Stimulated activated CD8-positive, alpha-beta memory T cell treated with anti-CD3 and anti-CD28 coated beads, Interleukin-4, amount 100 ng/mL, for 48 hours (primary cell): ENCODE measurements at regions not wholly inside any gene's neighbourhood (a gene's known extent, or its start where the extent isn't known, plus 50 kb on each side); places are given as distances from the start of the nearest gene placed in this dataset.
"Not testable (repeated sequence)": the region's sequence is repeated elsewhere in the genome, so short reads cannot be mapped to it uniquely, and the experiment has no call there.

ENCODE experiments used
- DNase-seq: peaks from one replicate; pipeline ENCODE4 v3.0.0-alpha.2; 2020

GRCh38 chr3:197430502-197430901 is 125.3 kb downstream of the BDH1 start:
- DNase-seq: no peak

- no peak for DNase-seq
These were observed 126.8 kb downstream of the BDH1 start for GRCh38 chr3:197428952-197429351.

DNA sequence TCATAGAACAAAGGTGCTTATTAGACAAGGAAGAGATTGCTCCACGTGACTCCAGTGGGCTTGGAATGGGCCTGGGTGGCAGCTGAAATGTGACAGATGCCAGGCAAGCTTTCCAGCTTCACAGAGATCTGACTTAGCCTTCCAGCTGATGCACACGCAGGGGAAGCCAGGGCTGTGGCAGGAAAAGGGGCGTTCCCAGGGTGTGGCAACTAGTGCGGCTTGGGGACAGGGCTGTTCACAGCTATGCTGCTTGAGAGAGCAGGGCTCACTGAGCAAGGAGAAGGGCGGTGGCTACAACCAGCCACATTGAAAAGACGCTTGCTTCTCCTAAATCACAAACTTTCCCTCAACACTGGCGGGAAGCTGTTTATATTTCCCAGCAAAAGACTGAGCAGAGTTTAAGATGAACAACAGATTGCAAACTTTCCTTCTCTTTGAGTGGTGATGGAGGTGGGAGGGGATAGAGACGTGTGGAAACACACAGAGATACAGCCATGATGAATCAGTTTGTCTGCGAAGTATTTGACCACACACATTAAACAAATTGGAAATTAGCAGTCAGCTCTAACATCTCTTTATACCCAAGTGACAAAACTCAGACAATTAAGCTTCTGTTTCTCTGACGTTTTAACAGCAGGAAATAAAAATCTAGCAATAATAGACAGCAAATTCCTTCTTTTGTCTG is 127.5 kb downstream of the BDH1 start:
- peak; percentile 79 for DNase-seq

GRCh38 chr3:197427021-197427420 is 128.6 kb upstream of the DLG1 start:
- DNase-seq: no peak

DNA sequence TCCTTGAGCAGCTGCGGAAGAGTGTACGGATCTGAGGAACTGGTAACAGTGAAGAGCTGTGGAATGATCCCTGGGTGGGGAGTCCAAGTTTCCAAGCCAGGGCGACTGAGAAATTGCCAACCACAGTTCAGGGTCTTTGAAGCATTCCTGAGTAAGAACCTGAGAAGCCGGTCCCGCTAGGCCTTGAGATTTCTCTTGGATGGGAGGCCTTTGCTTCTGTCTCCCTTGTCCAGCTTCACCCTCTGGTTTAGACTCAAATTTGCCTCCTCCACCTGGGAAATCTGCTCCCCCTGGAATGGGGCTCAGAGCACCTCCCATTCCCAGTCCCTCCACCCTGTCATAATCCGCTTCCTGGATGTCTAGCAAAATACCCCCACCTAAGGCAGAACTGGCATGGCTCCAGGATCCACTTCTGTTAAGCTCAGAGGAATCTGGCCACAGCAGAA is 127.7 kb upstream of the DLG1 start:
- no peak for DNase-seq

- DNase-seq: no peak
These were observed 127.2 kb upstream of the DLG1 start for GRCh38 chr3:197425485-197426120.

- DNase-seq: no peak
These were observed 126.5 kb upstream of the DLG1 start for GRCh38 chr3:197424674-197425484.

DNA sequence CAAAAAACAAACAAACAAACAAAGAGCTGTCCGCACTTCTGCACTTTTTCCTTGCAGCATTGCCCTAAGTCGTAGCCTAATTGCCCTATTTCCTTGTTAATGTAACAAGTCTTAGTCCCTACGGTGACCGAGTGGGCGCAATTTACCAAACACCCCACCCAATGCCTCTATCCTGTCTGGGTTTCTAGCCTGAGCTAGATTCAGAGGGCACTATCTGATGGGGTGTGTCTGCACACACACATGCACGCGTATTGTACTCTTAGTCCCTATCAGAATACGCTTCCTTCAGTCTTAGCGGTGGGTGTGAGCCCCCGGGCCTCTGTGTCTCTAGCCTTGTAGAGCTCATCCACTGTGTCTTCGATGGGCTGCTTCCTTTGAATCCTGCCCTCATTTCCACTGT is 125.9 kb upstream of the DLG1 start:
- no peak for DNase-seq

DNA sequence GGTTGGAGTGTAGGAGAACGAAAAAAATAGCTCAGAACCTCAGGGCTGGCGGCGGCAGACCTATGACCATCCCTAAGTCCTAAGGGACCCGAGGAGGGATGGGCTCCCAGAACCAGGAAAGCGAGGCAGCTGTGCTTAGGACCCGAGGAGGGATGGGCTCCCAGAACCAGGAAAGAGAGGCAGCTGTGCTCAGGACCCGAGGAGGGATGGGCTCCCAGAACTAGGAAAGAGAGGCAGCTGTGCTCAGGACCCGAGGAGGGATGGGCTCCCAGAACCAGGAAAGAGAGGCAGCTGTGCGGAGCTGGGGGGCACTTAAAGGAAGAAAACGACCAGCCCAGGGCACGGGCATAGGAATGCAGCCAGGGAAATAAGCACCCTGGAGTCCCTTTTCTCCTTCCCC is 125.0 kb upstream of the DLG1 start:
- no peak for DNase-seq

DNA sequence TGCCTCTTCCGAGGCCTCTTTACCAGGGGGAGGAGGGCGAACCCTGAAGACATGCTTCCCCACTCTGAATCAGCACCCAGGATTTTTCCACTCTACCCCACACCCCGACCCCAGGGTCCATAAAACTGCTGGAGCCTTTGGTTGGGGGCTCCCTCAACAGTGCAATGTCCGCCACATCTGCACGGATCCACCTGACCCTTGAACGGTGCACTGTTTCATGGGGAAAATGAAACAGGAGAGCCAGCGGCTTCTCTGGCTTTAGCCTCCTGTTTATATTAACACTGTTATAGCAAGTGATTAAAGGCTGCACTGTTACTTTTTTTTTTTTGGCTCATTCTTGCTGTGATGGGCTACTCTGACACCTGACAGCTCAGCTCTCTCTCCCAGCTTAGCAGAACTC is 124.1 kb upstream of the DLG1 start:
- no peak for DNase-seq

GRCh38 chr3:197421021-197421420 is 122.6 kb upstream of the DLG1 start:
- DNase-seq: no peak

DNA sequence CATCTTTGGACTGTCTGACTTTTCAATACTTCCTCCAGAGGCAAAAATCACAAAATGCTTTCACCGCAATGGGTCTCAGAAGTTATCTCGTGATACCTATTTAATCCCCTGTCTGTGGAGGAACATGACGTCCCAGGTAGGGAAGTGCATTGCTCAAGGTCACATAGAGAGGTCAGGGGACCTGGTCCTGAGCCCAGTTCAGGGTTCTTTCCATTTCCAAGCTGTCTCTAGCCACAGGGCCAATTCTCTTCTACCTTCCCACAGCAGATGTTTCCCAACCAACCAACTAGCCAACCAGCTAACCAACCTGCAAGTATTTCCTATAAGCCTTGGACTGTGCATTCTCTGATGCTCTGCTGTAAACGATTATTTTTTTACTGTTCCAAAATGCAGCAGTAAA is 122.2 kb upstream of the DLG1 start:
- no peak for DNase-seq

GRCh38 chr3:197420115-197420514 is 121.7 kb upstream of the DLG1 start:
- no peak for DNase-seq

DNA sequence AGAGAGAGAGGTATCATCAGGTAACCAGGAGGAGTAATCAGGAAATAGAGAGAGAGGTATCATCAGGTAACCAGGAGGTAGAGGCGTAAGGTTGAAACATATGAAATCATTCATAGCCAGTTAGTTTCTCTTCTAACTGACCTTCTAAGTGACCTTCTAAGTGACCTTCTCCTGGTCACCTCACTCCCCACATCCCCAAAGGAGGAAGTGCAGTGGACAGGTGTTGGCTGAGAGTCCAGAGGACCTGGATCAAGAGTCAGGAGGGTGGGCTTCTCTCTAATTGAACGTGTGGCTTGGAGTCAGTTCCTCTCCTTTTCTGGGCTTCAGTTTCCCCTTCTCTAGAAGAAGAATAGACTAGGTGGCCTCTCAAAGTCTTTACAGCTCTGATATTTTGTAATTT is 121.3 kb upstream of the DLG1 start:
- DNase-seq: no peak

DNA sequence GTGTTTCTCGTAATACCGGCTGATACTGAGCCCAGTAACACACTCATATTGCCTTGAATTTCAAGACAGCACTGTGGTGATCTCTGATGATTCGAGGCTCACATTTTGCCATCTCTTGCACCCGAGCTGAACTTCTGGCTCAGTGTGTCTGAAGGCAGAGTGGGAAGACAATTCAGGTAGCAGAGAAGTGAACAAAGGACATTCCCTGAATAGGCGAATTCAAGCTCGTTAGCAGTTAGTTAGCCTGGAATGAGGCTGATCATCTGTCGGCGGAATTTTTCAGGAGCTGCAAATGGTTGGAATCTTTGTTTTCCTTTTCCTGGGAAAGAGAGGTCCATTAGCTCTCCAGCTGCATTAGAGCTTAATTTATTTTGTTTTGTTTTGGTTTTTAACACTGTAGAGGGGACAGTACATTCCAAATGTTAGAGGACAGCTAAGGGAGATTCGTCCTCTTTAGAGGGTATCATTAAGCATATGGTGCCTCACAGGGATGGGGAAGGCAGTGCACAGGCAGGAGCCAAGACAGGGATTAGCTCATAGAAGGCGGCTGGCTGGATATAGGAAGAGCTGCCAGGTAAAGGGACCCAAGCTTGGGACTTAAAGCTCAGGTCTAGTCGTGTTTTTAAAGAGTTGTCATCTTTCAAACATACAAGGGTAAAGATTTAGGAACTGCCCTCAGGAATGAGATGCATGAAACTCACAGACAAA is 119.7 kb upstream of the DLG1 start:
- DNase-seq: no peak

DNA sequence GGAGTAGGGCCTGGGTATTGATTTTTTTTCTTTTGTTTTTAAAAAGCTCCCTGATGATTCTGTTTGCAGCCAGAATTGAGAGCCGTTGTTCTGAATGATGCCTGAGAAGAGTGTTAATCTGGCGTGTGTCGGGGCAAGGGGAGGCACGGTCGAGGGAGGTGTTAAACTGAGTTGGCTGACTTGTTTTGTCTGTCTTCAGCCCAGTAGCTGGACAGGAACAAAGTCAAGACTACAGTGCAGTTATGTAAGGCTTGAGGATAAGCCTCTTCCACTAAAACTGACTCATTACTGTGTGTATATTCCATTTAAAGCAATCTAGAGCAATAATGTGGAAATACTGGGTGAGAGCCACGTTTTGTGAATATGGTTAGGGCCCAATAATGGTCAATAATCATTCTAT is 119.0 kb upstream of the DLG1 start:
- DNase-seq: no peak

DNA sequence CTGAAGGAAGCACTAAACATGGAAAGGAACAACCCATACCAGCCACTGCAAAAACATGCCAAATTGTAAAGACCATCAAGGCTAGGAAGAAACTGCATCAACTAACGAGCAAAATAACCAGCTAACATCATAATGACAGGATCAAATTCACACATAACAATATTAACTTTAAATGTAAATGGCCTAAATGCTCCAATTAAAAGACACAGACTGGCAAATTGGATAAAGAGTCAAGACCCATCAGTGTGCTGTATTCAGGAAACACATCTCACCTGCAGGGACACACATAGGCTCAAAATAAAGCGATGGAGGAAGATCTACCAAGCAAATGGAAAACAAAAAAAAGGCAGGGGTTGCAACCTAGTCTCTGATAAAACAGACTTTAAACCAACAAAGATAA is 113.5 kb upstream of the DLG1 start:
- DNase-seq: not testable (repeated sequence)

GRCh38 chr3:197410170-197410569 is 111.8 kb upstream of the DLG1 start:
- not testable (repeated sequence) for DNase-seq

GRCh38 chr3:197408177-197408957 is 110.0 kb upstream of the DLG1 start:
- no peak for DNase-seq

- DNase-seq: no peak
These were observed 109.1 kb upstream of the DLG1 start for GRCh38 chr3:197407526-197407925.

GRCh38 chr3:197407053-197407452 is 108.6 kb upstream of the DLG1 start:
- DNase-seq: no peak

GRCh38 chr3:197406266-197406665 is 107.9 kb upstream of the DLG1 start:
- DNase-seq: no peak

DNA sequence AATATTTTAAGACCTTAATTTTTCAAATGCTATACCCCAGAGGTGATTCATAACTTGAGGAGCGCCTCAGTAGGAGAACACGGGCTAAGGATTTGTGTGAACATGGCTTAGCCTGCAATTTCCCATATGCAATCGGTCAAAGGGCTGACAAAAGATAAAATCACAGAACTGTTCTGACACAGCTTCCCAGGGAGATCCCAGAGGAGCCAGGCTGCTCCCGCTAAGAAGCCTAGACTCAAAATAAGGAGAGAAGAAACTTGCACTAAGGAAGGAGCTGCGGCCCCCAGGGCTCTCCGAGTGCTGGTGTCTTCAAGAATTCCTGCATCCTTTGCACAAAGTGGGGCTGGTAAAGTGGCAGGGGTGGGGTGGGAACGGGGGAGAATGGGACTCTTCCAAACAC is 106.3 kb upstream of the DLG1 start:
- no peak for DNase-seq
